Nephron progenitor cell (in vitro differentiated cells): ENCODE measurements at regions not wholly inside any gene's neighbourhood (a gene's known extent, or its start where the extent isn't known, plus 50 kb on each side); places are given as distances from the start of the nearest gene placed in this dataset.
"Not testable (repeated sequence)": the region's sequence is repeated elsewhere in the genome, so short reads cannot be mapped to it uniquely, and the experiment has no call there.

ENCODE experiments used
- DNase-seq: peaks from one replicate; pipeline ENCODE4 v3.0.0; 2021
- H3K27ac Mint-ChIP-seq: 2 replicates; pipeline ENCODE4 v1.8.0; 2021; ENCODE audit warnings: mild to moderate bottlenecking, moderate library complexity, mixed read lengths
- H3K27me3 Mint-ChIP-seq: 2 replicates; pipeline ENCODE4 v1.8.0; 2021; ENCODE audit warnings: mild to moderate bottlenecking, low read depth, mixed read lengths; ENCODE audit not compliant: poor library complexity
- H3K36me3 Mint-ChIP-seq: 2 replicates; pipeline ENCODE4 v1.8.0; 2021; ENCODE audit warnings: low read depth, mixed read lengths
- H3K4me1 Mint-ChIP-seq: 2 replicates; pipeline ENCODE4 v1.8.0; 2021; ENCODE audit warnings: mixed read lengths
- H3K4me3 Mint-ChIP-seq: 2 replicates; pipeline ENCODE4 v1.8.0; 2021; ENCODE audit warnings: mild to moderate bottlenecking, moderate library complexity, mixed read lengths
- H3K9me3 Mint-ChIP-seq: 2 replicates; pipeline ENCODE4 v1.8.0; 2021; ENCODE audit warnings: mild to moderate bottlenecking, moderate library complexity, mixed read lengths
- TF ChIP-seq, protein P1 (sequence below): fragments of 200-600 bp; sonication (generic); IDR thresholded peaks from 2 replicates; pipeline ENCODE4 v1.5.0; 2021; ENCODE audit warnings: antibody characterized with exemption

DNA sequence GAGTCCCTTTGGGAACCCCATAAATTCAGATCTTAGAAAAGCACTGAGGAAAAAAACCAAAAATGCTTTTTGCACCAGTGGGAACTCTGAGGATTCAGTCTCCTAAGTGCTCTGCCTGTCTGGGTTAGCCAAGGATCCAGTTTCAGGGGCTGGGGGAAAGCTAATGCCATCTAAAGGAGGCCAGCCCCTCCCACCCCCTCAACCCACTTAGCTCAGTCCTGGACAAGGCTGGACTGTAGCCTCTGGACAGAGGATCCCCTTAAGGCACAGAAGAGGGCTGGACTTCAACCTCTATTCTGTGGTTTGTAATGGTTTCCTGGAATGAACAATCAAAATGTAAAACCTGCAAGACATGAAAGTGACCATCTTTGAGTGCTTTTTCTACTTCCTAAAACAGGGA is 356.1 kb upstream of the ZFHX3 start:
- Mint-ChIP-seq H3K27ac (peak overlapping the region; percentile 78), H3K4me1 (peaks cover 62% of the 10 kb centered on the region), H3K36me3 (no peaks in the 10 kb centered on the region), H3K4me3 (no peak overlapping the region), H3K9me3 (peaks cover 4% of the 10 kb centered on the region), H3K27me3 (peaks cover 10% of the 10 kb centered on the region)
- peak; percentile 26 for DNase-seq
- TF ChIP-seq, protein P1, sequence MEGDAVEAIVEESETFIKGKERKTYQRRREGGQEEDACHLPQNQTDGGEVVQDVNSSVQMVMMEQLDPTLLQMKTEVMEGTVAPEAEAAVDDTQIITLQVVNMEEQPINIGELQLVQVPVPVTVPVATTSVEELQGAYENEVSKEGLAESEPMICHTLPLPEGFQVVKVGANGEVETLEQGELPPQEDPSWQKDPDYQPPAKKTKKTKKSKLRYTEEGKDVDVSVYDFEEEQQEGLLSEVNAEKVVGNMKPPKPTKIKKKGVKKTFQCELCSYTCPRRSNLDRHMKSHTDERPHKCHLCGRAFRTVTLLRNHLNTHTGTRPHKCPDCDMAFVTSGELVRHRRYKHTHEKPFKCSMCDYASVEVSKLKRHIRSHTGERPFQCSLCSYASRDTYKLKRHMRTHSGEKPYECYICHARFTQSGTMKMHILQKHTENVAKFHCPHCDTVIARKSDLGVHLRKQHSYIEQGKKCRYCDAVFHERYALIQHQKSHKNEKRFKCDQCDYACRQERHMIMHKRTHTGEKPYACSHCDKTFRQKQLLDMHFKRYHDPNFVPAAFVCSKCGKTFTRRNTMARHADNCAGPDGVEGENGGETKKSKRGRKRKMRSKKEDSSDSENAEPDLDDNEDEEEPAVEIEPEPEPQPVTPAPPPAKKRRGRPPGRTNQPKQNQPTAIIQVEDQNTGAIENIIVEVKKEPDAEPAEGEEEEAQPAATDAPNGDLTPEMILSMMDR = no peak

DNA sequence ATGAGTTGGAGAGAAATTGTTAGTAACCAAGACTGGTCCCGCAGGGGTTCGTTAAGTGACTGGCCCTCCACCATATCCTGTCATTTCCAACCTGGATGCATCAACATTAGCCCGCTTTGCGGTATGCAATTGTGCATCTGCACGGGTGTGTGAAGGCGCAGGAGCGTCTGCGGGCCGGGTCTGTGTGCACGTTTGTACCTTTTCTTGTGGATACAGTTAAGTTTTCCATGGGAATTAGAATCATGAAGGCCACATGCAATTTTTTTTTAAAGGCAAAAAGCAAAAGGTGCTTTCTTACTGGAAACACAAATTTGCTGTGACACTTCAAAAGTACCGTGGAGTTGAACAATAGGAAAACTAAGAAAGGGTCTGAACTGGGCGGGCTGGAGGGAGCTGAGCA is 355.4 kb upstream of the ZFHX3 start:
- H3K27me3 Mint-ChIP-seq = peaks cover 10% of the 10 kb centered on the region
- H3K4me1 Mint-ChIP-seq = peaks cover 62% of the 10 kb centered on the region
- H3K4me3 Mint-ChIP-seq = no peak overlapping the region
- TF ChIP-seq, protein P1 = no peak
- no peak for DNase-seq
- no peaks in the 10 kb centered on the region for H3K36me3 Mint-ChIP-seq
- peaks cover 4% of the 10 kb centered on the region for H3K9me3 Mint-ChIP-seq
- H3K27ac Mint-ChIP-seq = peak overlapping the region; percentile 78

DNA sequence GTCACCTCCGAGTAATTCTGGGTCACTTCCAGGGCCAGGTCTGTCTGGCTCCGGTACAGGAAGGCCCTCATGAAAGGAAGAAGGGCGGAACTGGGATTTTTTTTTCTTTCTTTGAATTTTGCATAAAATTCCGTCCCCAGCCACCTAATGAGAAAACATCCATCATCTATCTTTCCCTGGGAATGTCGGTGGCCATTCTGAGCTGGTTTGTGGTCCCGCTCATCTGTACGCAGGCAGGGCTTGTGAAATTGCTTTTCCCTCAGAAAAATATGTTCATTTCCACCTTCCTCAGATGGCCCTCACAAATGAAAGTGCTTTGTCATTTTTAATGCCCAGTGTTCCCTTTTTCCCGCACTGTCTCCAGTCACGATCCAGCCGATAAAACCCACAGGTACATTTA is 353.0 kb upstream of the ZFHX3 start:
- peaks cover 67% of the 10 kb centered on the region for H3K4me1 Mint-ChIP-seq
- no peak overlapping the region for H3K4me3 Mint-ChIP-seq
- peaks cover 10% of the 10 kb centered on the region for H3K9me3 Mint-ChIP-seq
- H3K27me3 Mint-ChIP-seq = peaks cover 3% of the 10 kb centered on the region
- peaks cover 5% of the 10 kb centered on the region for H3K36me3 Mint-ChIP-seq
- no peak for DNase-seq
- H3K27ac Mint-ChIP-seq = peak overlapping the region; percentile 60
- TF ChIP-seq, protein P1 = no peak

DNA sequence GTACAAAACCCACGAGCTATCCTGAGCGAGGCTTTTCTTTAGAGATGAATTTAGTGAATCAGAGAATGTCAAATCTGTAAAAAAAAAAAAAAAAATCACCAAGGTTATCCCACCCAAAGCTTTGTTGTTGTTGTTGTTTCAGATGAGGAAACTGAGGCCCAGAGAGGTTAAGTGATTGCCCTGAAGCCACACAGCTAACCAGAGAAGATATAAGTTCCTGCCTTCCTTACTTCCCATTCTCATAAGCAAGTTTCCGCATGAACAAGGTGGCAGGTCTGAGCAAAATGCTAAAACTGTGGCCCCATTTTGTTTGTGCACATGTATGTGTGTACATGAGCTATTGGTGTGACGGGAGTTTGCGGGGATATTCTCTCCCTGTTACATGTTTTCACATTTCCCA is 352.1 kb upstream of the ZFHX3 start:
- peaks cover 5% of the 10 kb centered on the region for H3K36me3 Mint-ChIP-seq
- H3K4me3 Mint-ChIP-seq = no peak overlapping the region
- TF ChIP-seq, protein P1 = no peak
- H3K9me3 Mint-ChIP-seq = peaks cover 10% of the 10 kb centered on the region
- H3K27ac Mint-ChIP-seq = no peak overlapping the region
- H3K27me3 Mint-ChIP-seq = peaks cover 3% of the 10 kb centered on the region
- no peak for DNase-seq
- peaks cover 62% of the 10 kb centered on the region for H3K4me1 Mint-ChIP-seq

DNA sequence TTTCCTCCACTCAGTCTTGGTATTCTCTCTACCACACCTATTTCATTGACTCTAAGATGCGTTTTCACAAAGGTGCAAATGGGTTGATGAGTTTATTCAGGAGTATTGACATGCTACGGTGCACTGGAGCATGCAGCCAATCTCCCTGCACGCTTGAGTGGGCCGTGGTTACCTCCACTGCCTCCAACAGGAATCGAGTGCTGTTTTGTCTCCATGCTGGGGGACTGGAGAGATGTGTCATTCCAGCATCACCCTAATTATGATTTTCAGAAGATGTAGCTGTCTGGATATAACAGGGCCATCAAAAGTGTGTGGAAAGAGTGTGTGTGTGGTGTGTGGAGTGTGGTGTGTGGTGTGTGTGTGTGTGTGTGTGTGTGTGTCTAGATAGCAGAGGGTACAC is 351.6 kb upstream of the ZFHX3 start:
- Mint-ChIP-seq H3K9me3 (peaks cover 10% of the 10 kb centered on the region), H3K36me3 (peaks cover 5% of the 10 kb centered on the region), H3K27ac (peak overlapping the region; percentile 79), H3K4me1 (peaks cover 57% of the 10 kb centered on the region), H3K27me3 (peaks cover 3% of the 10 kb centered on the region), H3K4me3 (peak overlapping the region; percentile 68)
- DNase-seq = no peak
- TF ChIP-seq, protein P1 = no peak

DNA sequence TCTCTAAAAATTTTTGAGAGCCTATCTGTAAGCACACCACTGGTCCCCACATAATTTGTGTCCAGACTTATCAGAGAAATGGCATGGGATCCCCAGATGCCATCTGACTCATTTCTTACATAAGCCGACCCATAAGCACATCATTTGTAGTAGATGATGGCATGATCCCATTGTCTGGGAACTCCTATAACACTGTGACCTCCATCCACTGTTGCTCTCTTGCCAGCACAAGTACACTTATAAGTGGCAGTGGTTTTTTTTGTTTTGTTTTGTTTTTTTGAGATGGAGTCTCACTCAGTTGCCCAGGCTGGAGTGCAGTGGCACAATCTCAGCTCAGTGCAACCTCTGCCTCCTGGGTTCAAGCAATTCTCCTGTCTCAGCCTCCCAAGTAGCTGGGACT is 350.7 kb upstream of the ZFHX3 start:
- not testable (repeated sequence) for H3K27me3 Mint-ChIP-seq, H3K36me3 Mint-ChIP-seq, DNase-seq, H3K9me3 Mint-ChIP-seq, H3K4me3 Mint-ChIP-seq, H3K27ac Mint-ChIP-seq
- H3K4me1 Mint-ChIP-seq = peaks cover 49% of the 10 kb centered on the region
